MM.1S (cell line): ENCODE measurements at regions not wholly inside any gene's neighbourhood (a gene's known extent, or its start where the extent isn't known, plus 50 kb on each side); places are given as distances from the start of the nearest gene placed in this dataset.

Experiments
- EZH2 ChIP-seq: fragments of 300-600 bp; sonication (generic); optimal IDR thresholded peaks from 2 replicates; pipeline ENCODE3; 2017; ENCODE audit warnings: low read depth, mild to moderate bottlenecking, antibody characterized with exemption, low read length, mixed read lengths
- EZH2phosphoT487 ChIP-seq: fragments of 300-600 bp; sonication (generic); IDR thresholded peaks from 2 replicates; pipeline ENCODE4 v1.6.1; 2018; ENCODE audit warnings: antibody characterized with exemption, low read length
- TF ChIP-seq, protein P1 (sequence below): fragments of 300-600 bp; sonication (generic); IDR thresholded peaks from 2 replicates; pipeline ENCODE4 v1.5.1; 2016; ENCODE audit warnings: antibody characterized with exemption, low read length, mixed read lengths

DNA sequence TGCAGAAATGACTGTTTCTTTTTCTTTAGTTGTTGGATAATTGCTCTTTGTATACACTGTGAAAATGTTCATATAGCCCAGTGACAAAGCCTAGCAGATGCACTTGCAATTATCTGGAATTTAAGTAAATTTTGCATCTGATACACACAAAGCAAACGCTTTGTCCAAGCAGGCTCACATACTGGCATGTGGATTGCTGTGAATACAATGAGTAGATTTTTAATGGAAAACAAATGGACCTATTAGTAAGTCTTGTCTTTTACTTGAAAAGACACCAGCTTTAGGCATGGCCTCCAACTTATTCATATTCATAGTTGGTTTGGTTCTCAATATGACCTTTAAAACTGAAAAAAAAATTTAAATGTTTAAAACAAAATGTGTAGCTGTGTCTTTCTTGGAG lies 1299.8 kb upstream of the WWC1 start:
- TF ChIP-seq, protein P1, sequence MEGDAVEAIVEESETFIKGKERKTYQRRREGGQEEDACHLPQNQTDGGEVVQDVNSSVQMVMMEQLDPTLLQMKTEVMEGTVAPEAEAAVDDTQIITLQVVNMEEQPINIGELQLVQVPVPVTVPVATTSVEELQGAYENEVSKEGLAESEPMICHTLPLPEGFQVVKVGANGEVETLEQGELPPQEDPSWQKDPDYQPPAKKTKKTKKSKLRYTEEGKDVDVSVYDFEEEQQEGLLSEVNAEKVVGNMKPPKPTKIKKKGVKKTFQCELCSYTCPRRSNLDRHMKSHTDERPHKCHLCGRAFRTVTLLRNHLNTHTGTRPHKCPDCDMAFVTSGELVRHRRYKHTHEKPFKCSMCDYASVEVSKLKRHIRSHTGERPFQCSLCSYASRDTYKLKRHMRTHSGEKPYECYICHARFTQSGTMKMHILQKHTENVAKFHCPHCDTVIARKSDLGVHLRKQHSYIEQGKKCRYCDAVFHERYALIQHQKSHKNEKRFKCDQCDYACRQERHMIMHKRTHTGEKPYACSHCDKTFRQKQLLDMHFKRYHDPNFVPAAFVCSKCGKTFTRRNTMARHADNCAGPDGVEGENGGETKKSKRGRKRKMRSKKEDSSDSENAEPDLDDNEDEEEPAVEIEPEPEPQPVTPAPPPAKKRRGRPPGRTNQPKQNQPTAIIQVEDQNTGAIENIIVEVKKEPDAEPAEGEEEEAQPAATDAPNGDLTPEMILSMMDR: no peak
- TF ChIP-seq EZH2phosphoT487 (no peak), EZH2 (no peak)
